GM12891 (cell line): ENCODE measurements at regions not wholly inside any gene's neighbourhood (a gene's known extent, or its start where the extent isn't known, plus 50 kb on each side); places are given as distances from the start of the nearest gene placed in this dataset.

Source experiments
- PAX5 ChIP-seq: IDR thresholded peaks from 2 replicates; pipeline ENCODE4 v1.6.1; 2011; ENCODE audit warnings: low read length, moderate library complexity, mild to moderate bottlenecking; ENCODE audit not compliant: insufficient read depth, severe bottlenecking
- POLR2A ChIP-seq: IDR thresholded peaks from 2 replicates; pipeline ENCODE4 v1.6.1; 2011; ENCODE audit warnings: low read depth, low read length, control low read depth
- POLR2AphosphoS5 ChIP-seq: IDR thresholded peaks from 2 replicates; pipeline ENCODE4 v1.6.1; 2011; ENCODE audit warnings: low read depth, low read length, control low read depth
- POU2F2 ChIP-seq: IDR thresholded peaks from 2 replicates; pipeline ENCODE4 v1.6.1; 2011; ENCODE audit warnings: low read depth, mild to moderate bottlenecking, control low read depth, low read length, moderate library complexity
- SPI1 ChIP-seq: IDR thresholded peaks from 2 replicates; pipeline ENCODE4 v1.6.1; 2011; ENCODE audit warnings: low read depth, low read length, control low read depth
- TAF1 ChIP-seq: IDR thresholded peaks from 2 replicates; pipeline ENCODE4 v1.6.1; 2011; ENCODE audit warnings: low read depth, low read length, control low read depth

DNA sequence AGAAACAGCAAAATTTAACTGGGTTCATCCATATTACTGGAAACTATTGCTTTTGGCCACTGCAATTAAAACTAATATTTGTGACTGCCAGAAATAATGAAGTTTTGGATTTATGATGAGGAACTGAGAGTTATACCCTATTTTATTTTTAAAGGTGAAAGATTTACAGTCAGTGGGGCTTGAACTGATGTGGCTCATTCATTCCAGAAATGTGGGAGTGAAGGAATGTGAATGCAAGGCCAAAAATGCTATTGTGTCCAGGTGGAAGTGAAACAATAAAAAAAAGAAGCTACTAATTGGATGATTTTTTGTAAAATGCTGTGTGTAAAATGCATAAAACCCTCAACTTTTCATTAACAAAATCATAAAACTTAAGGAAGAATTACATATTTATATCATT lies 491.9 kb downstream of the COL12A1 start:
- TF ChIP-seq TAF1 = no peak
- TF ChIP-seq POLR2A = no peak
- TF ChIP-seq POLR2AphosphoS5 = no peak
- TF ChIP-seq PAX5 = no peak
- no peak for TF ChIP-seq SPI1
- TF ChIP-seq POU2F2 = no peak
